DND-41 (cell line): ENCODE measurements at regions not wholly inside any gene's neighbourhood (a gene's known extent, or its start where the extent isn't known, plus 50 kb on each side); places are given as distances from the start of the nearest gene placed in this dataset.

Experiments
- CTCF ChIP-seq: IDR thresholded peaks from 2 replicates; pipeline ENCODE4 v1.5.1; 2012; ENCODE audit warnings: borderline replicate concordance, low read length, moderate library complexity, mild to moderate bottlenecking; ENCODE audit not compliant: poor library complexity, severe bottlenecking; ENCODE audit errors: extremely low read depth
- EZH2 ChIP-seq: IDR thresholded peaks from 3 replicates; pipeline ENCODE4 v1.6.1; 2012; ENCODE audit warnings: borderline replicate concordance, low read depth, mild to moderate bottlenecking, moderate library complexity, low read length, inconsistent platforms; ENCODE audit not compliant: severe bottlenecking

GRCh38 chr13:22427066-22427465, 753.7 kb upstream of the SGCG start:
- TF ChIP-seq CTCF (no peak), EZH2 (no peak)
